Immature natural killer cell (primary cell): ENCODE measurements at regions not wholly inside any gene's neighbourhood (a gene's known extent, or its start where the extent isn't known, plus 50 kb on each side); places are given as distances from the start of the nearest gene placed in this dataset.

ENCODE experiments used
- DNase-seq, 3 donors: peaks; one replicate each; pipeline ENCODE4 v3.0.0; 2022; ENCODE audit warnings: mixed read lengths in 1 of 3
- H3K27ac Mint-ChIP-seq, 6 donors: one replicate each; pipeline ENCODE4 v1.8.0; 2020; ENCODE audit warnings: mixed read lengths in 6 of 6, mild to moderate bottlenecking in 5 of 6, inconsistent platforms in 4 of 6, moderate library complexity in 3 of 6
- H3K27me3 Mint-ChIP-seq, 3 donors: one replicate each; pipeline ENCODE4 v1.8.0; 2020 to 2021; ENCODE audit warnings: low read depth in 3 of 3, mild to moderate bottlenecking in 3 of 3, mixed read lengths in 3 of 3, moderate library complexity in 3 of 3, inconsistent platforms in 1 of 3
- H3K36me3 Mint-ChIP-seq, 3 donors: one replicate each; pipeline ENCODE4 v1.8.0; 2020; ENCODE audit warnings: mixed read lengths in 3 of 3, inconsistent platforms in 2 of 3, mild to moderate bottlenecking in 2 of 3
- H3K4me1 Mint-ChIP-seq, 2 donors: one replicate each; pipeline ENCODE4 v1.8.0; 2020; ENCODE audit warnings: inconsistent platforms in 2 of 2, mild to moderate bottlenecking in 2 of 2, mixed read lengths in 2 of 2, moderate library complexity in 1 of 2
- H3K4me3 Mint-ChIP-seq, 5 donors: one replicate each; pipeline ENCODE4 v1.8.0; 2020; ENCODE audit warnings: mild to moderate bottlenecking in 5 of 5, mixed read lengths in 5 of 5, inconsistent platforms in 3 of 5, moderate library complexity in 3 of 5
- H3K9me3 Mint-ChIP-seq, 6 donors: one replicate each; pipeline ENCODE4 v1.8.0; 2020; ENCODE audit warnings: mild to moderate bottlenecking in 6 of 6, mixed read lengths in 6 of 6, inconsistent platforms in 4 of 6, moderate library complexity in 3 of 6

- Mint-ChIP-seq H3K27ac (no peak overlapping the region), H3K9me3 (peaks cover 0 to 6% (median 5%) of the 10 kb centered on the region in 6 donors), H3K4me3 (no peak overlapping the region), H3K4me1 (no peaks in the 10 kb centered on the region), H3K36me3 (no peaks in the 10 kb centered on the region), H3K27me3 (peaks cover 0 to 1% (median 0%) of the 10 kb centered on the region in 3 donors)
- no peak for DNase-seq
Measured at GRCh38 chr12:125744201-125744600, 679.0 kb downstream of the AACS start.

GRCh38 chr12:125755512-125755911, 690.3 kb downstream of the AACS start:
- DNase-seq: no peak
- Mint-ChIP-seq H3K9me3 (peaks cover 0 to 14% (median 1%) of the 10 kb centered on the region in 6 donors), H3K27ac (no peak overlapping the region), H3K4me3 (no peak overlapping the region), H3K27me3 (peaks cover 0 to 3% (median 1%) of the 10 kb centered on the region in 3 donors), H3K36me3 (no peaks in the 10 kb centered on the region), H3K4me1 (no peaks in the 10 kb centered on the region)

GRCh38 chr12:125766091-125766490, 700.9 kb downstream of the AACS start:
- H3K4me1 Mint-ChIP-seq: no peaks in the 10 kb centered on the region
- peaks cover 0 to 2% (median 2%) of the 10 kb centered on the region in 3 donors for H3K27me3 Mint-ChIP-seq
- no peaks in the 10 kb centered on the region for H3K36me3 Mint-ChIP-seq
- peaks cover 0 to 4% (median 0%) of the 10 kb centered on the region in 6 donors for H3K9me3 Mint-ChIP-seq
- no peak for DNase-seq
- H3K27ac Mint-ChIP-seq: no peak overlapping the region
- H3K4me3 Mint-ChIP-seq: no peak overlapping the region

GRCh38 chr12:125772403-125772802, 707.2 kb downstream of the AACS start:
- Mint-ChIP-seq H3K4me1 (no peaks in the 10 kb centered on the region), H3K27ac (no peak overlapping the region), H3K36me3 (no peaks in the 10 kb centered on the region), H3K27me3 (peaks cover 0 to 2% (median 1%) of the 10 kb centered on the region in 3 donors), H3K9me3 (peaks cover 0 to 8% (median under 1%) of the 10 kb centered on the region in 6 donors), H3K4me3 (no peak overlapping the region)
- DNase-seq: no peak

- H3K4me3 Mint-ChIP-seq: no peak overlapping the region
- H3K27me3 Mint-ChIP-seq: peaks cover 0 to 2% (median 1%) of the 10 kb centered on the region in 3 donors
- no peak for DNase-seq
- H3K36me3 Mint-ChIP-seq: no peaks in the 10 kb centered on the region
- peaks cover 0 to 8% (median 0%) of the 10 kb centered on the region in 6 donors for H3K9me3 Mint-ChIP-seq
- H3K27ac Mint-ChIP-seq: no peak overlapping the region
- no peaks in the 10 kb centered on the region for H3K4me1 Mint-ChIP-seq
Measured at GRCh38 chr12:125773033-125773640, 707.9 kb downstream of the AACS start.

GRCh38 chr12:125775507-125775906, 710.3 kb downstream of the AACS start:
- no peaks in the 10 kb centered on the region for H3K4me1 Mint-ChIP-seq
- peaks cover 0 to 4% (median 0%) of the 10 kb centered on the region in 6 donors for H3K9me3 Mint-ChIP-seq
- no peak overlapping the region for H3K27ac Mint-ChIP-seq
- H3K36me3 Mint-ChIP-seq: no peaks in the 10 kb centered on the region
- no peak for DNase-seq
- peaks cover 0 to 2% (median 1%) of the 10 kb centered on the region in 3 donors for H3K27me3 Mint-ChIP-seq
- no peak overlapping the region for H3K4me3 Mint-ChIP-seq

GRCh38 chr12:125776212-125776611, 711.0 kb downstream of the AACS start:
- Mint-ChIP-seq H3K27me3 (peaks cover 0 to 2% (median 1%) of the 10 kb centered on the region in 3 donors), H3K36me3 (no peaks in the 10 kb centered on the region), H3K4me3 (no peak overlapping the region), H3K4me1 (no peaks in the 10 kb centered on the region), H3K27ac (no peak overlapping the region), H3K9me3 (peaks cover 0 to 4% (median 0%) of the 10 kb centered on the region in 6 donors)
- no peak for DNase-seq

GRCh38 chr12:125786143-125786542, 720.9 kb downstream of the AACS start:
- Mint-ChIP-seq H3K4me3 (no peak overlapping the region), H3K27me3 (no peaks in the 10 kb centered on the region), H3K9me3 (peaks cover 0 to 24% (median 5%) of the 10 kb centered on the region in 6 donors), H3K27ac (no peak overlapping the region), H3K4me1 (no peaks in the 10 kb centered on the region), H3K36me3 (no peaks in the 10 kb centered on the region)
- DNase-seq: no peak

DNA sequence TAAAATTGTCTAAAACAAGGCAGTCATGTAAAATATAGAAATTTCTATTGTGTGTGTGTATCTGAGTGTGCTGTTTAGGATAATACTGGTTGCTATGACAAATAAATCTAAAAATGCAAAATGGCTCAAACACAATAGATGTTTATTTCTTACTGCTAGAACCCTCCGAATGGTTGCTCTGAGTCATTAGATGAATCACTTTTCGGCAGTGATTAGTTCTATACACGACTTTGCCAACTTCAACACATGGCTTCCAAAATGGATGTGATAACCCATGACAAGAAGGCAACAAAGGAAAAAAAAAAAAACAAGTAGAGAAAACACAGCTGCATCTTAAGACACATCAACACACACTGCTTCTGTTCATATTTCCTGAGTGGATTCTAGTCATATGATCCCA, 729.2 kb downstream of the AACS start:
- no peak overlapping the region for H3K4me3 Mint-ChIP-seq
- H3K36me3 Mint-ChIP-seq: no peaks in the 10 kb centered on the region
- H3K27ac Mint-ChIP-seq: no peak overlapping the region
- DNase-seq: no peak
- H3K9me3 Mint-ChIP-seq: peaks cover 0 to 16% (median 4%) of the 10 kb centered on the region in 6 donors
- H3K4me1 Mint-ChIP-seq: no peaks in the 10 kb centered on the region
- H3K27me3 Mint-ChIP-seq: no peaks in the 10 kb centered on the region

- no peak for DNase-seq
- peaks cover 0 to 10% (median 2%) of the 10 kb centered on the region in 6 donors for H3K9me3 Mint-ChIP-seq
- H3K27ac Mint-ChIP-seq: no peak overlapping the region
- H3K36me3 Mint-ChIP-seq: no peaks in the 10 kb centered on the region
- H3K4me3 Mint-ChIP-seq: no peak overlapping the region
- H3K27me3 Mint-ChIP-seq: peaks cover 0 to 2% (median 0%) of the 10 kb centered on the region in 3 donors
- no peaks in the 10 kb centered on the region for H3K4me1 Mint-ChIP-seq
Measured at GRCh38 chr12:125797421-125798175, 732.4 kb downstream of the AACS start.

DNA sequence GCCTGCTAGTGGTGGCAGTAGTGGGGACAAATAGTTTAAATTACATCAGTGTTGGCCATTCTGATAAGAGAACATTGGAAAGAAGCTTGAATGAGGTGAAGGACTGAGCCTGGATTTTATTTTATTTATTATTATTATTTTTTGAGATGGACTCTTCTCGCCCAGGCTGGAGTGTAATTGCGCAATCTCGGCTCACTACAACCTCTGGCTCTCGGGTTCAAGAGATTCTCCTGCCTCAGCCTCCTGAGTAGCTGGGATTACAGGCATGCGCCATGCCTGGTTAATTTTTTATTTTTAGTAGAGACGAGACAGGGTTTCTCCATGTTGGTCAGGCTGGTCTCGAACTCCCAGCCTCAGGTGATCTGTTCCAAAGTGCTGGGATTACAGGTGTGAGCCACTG, 739.4 kb downstream of the AACS start:
- Mint-ChIP-seq H3K36me3 (no peaks in the 10 kb centered on the region), H3K4me3 (no peak overlapping the region), H3K27me3 (peaks cover 0 to 5% (median 1%) of the 10 kb centered on the region in 3 donors), H3K4me1 (no peaks in the 10 kb centered on the region), H3K27ac (no peak overlapping the region), H3K9me3 (peaks cover 0 to 16% (median 5%) of the 10 kb centered on the region in 6 donors)
- DNase-seq: no peak

GRCh38 chr12:125824276-125824675, 759.0 kb downstream of the AACS start:
- no peak for DNase-seq
- no peaks in the 10 kb centered on the region for H3K36me3 Mint-ChIP-seq
- H3K4me3 Mint-ChIP-seq: no peak overlapping the region
- H3K4me1 Mint-ChIP-seq: no peaks in the 10 kb centered on the region
- H3K27me3 Mint-ChIP-seq: no peaks in the 10 kb centered on the region
- H3K27ac Mint-ChIP-seq: no peak overlapping the region
- peaks cover 3 to 14% (median 7%) of the 10 kb centered on the region in 6 donors for H3K9me3 Mint-ChIP-seq

- Mint-ChIP-seq H3K9me3 (peaks cover 0 to 6% (median 0%) of the 10 kb centered on the region in 6 donors), H3K27me3 (no peaks in the 10 kb centered on the region), H3K27ac (no peak overlapping the region), H3K4me3 (no peak overlapping the region), H3K4me1 (no peaks in the 10 kb centered on the region), H3K36me3 (no peaks in the 10 kb centered on the region)
- no peak for DNase-seq
Measured at GRCh38 chr12:125835852-125836251, 770.6 kb downstream of the AACS start.

DNA sequence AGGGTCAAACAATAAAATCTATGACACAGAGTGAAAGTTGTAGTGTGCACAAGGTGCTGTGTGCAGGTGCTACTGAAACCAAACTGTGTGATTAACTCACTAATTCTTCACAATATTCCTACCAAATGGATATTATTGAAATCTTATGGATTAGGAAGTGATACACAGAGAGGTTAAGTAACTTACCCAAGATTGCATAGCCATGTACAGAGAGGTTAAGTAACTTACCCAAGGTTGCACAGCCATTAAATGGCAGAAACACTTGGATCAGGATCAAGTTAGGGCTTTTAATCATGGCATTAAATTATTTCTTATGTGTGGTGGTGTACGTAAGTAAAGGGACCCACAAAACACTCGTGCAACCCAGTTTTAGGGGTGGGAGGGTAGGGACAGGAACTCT, 771.4 kb downstream of the AACS start:
- Mint-ChIP-seq H3K9me3 (peaks cover 0 to 6% (median 0%) of the 10 kb centered on the region in 6 donors), H3K27ac (no peak overlapping the region), H3K27me3 (no peaks in the 10 kb centered on the region), H3K4me1 (no peaks in the 10 kb centered on the region), H3K4me3 (no peak overlapping the region), H3K36me3 (no peaks in the 10 kb centered on the region)
- DNase-seq: no peak
